GM04504 (cell line): ENCODE measurements at regions not wholly inside any gene's neighbourhood (a gene's known extent, or its start where the extent isn't known, plus 50 kb on each side); places are given as distances from the start of the nearest gene placed in this dataset.
"Not testable (repeated sequence)": the region's sequence is repeated elsewhere in the genome, so short reads cannot be mapped to it uniquely, and the experiment has no call there.

Experiments used
- DNase-seq: peaks from one replicate; pipeline ENCODE4 v3.0.0-alpha.2; 2012; ENCODE audit warnings: low read depth

DNA sequence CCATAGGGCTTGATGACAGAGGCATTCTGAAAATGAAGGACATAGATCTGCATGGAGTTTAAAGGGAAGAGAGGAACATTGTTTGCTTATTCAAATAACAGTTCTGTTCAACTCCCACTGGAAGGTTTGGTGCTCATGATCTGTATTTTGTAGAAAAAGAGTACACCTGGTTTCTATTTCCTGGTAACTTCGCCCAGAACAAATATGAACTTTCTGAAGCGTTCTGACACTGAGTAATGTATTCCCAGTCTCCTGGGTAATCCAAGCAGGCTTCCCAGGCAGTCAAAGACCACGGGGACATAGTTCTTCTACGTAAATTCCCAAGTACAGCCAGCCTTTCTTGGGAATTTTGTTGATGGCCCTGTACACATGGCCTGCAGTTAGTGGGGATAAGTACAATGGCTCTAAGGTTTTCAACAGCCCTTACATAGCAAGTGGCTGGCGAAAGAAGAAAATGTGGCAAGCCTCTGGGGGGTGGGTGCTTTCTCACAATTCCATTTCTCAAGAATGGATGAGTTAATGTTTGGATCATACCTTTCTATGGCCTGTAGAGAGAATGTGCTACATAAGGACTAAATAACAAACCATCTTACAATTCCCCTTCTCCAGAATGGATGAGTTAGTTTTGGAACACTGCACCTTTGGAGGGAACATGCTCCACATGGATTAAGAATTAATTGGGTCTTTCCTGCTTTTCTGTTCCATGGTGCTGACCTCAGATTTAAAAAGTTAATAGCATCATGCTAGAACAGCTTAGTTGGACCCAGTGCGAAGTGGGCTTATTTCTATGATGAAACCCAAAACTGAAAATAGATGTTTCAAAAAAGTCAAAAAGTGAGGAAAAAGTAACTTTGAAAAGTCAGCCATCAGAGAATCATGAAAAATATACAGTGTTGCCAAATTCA, 52.7 kb downstream of the COL6A6 start:
- DNase-seq, result no peak

- no peak for DNase-seq
These were observed 55.8 kb downstream of the COL6A6 start for GRCh38 chr3:130572769-130573168.

- no peak for DNase-seq
These were observed 59.6 kb downstream of the COL6A6 start for GRCh38 chr3:130576375-130577266.

DNA sequence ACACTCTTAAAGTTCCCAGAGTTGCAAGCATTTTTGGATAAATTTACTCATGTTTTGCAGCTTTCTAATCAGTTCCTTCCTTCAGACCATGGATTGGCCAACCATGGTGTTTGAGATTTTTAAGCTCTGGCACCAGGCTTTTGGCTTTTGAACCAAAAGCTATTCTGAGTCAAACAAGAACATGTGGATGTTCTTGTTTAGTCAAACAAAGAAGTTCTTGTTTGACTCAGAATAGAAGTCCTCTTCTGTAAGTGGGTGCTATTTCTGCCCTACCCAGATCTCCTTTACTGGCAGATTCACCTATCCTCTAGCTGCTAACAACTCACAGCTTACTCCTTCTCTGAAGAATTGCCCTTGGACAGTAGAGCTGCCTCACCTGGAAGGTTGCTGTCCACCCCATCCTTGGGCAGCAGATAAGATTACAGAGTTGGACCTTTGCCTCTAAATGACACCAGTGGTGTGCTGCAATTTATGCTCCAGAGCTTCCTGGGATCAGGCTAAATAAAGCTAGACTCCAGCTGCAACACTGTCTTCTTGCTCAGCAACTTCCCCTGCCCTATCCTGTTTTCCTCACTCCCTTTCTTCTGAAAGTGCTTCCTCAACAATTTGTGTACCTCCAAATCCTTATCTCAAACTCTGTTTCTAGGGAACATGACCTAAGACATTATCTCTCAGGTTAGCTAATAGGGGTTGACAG, 65.6 kb downstream of the COL6A6 start:
- no peak for DNase-seq

GRCh38 chr3:130594749-130595148, 77.8 kb downstream of the COL6A6 start:
- DNase-seq, result not testable (repeated sequence)

GRCh38 chr3:130596484-130596883, 79.5 kb downstream of the COL6A6 start:
- DNase-seq, result no peak

DNA sequence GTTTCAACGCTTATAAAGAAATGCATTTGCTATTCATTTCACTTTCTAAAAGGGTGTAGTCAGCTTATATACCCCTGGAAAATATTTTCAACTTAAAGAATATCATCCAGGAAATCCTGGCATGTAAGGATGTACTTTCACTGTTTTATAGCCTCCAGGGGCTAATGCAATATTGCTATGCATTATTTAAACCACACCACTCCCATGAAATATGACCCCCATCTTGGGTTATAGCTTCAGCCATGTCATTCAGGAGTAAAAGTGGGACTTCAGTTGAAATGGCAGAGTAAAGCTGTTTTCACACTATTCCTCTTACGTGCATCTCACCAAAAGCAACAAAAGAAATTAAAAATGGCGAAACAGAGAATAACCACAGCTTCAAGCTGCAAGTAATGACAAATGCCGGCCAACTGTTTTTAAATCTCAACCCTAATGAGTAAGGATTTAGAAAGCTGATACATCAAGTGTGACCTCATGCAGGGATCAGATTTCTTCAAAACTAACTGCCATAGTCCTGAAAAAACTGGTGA, 84.5 kb downstream of the COL6A6 start:
- no peak for DNase-seq

GRCh38 chr3:130604806-130605205, 87.8 kb downstream of the COL6A6 start:
- DNase-seq, result no peak

DNA sequence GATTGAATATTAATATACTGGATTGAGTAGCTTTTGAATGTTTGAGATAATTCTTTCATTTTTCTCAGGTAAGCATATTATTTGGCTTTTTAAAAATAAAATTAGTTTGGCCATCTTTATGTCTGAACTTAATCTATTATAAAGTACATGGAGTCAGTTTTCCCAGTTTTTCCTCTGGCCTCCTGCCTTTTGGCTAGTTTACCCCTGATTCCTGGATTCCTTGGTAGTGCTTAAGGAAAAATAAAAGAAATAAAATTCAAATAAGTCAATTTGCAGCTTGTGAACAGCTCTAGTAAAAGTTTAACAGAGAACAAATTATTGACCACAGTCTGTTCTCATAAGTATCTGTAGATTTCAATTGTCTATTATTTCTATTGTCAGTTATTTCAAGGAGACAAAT, 89.4 kb downstream of the COL6A6 start:
- no peak for DNase-seq

DNA sequence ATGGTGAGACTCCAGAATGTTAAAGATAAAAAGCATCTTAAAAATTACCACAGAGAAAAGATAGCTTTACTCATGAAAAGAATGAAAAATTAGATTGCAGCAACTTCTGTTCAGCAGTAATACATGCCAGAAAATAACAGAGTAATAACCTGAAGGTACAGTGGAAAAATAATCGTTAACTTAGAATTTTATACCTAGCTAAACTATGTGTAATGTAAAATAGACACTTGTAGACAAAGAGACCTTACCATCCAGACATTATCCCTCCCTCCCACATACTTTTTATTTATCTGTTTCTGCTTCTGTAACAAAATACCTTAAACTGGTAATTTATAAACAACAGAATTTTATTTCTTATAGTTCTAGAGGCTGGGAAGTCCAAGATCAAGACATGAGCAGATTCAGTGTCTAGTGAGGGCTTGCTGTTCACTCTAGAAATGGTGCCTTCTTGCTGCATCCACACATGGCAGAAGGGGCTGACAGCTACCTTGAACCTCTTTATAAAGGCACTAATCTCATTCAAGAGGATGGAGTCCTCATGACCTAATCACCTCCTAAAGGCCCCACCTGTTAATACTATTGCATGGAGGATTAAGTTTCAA, 90.7 kb downstream of the COL6A6 start:
- no peak for DNase-seq

- no peak for DNase-seq
These were observed 92.4 kb downstream of the COL6A6 start for GRCh38 chr3:130609166-130609979.

DNA sequence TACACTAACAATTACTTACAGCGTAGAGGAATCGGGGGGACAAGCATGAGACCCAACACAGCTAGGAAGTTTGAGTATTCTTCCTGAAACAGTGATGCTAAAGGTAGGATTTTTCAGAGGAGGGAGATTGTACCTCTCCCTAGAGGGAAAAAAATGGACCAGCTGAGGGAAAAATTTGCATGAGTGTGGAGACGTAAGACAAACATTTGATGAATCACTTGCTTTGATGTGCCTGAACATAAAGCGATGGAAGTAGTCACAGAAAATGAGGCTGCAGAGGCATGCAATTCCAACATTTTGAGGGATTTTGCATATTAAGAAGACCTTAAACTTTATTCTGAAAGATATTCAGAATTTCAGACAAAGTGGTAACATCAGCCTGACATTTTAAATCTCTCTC, 102.2 kb downstream of the COL6A6 start:
- DNase-seq, result no peak

DNA sequence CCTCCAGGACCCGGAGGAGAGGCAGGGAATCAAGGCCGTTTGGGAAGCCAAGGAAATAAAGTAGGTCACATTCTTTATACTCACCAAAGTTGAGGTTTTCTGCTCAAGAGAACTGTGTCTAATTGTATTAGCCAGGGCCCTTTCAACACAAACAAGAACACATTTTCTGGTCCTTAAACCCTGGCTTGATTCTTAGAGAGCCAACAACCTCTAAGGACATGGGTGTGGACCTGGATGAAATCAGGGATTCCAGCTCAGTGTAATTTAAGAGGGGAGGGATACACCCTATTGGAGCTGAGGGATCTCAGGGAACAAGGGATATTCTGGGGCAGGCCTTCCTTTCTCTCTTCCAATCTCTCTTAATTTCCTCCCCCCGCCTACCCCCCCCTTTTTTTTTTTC, 104.8 kb downstream of the COL6A6 start:
- DNase-seq, result no peak

DNA sequence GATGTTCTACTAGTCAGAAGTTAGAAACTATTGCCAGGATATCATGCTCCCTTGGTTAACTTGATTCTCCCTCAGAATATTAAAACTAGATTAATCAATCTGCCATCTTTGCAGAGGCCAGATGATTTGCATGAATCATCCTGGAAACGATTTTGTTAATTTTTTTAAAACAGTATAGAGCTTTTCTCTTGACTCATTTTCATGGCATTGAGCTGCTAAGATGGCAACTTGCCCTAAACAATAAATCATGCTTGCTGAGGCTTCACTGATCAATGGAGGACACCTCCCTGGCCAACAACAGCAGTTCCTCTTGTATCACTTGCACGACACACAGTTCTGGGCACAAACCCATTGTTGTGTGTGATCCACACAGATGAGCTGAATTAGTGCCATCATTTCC, 109.1 kb downstream of the COL6A6 start:
- DNase-seq, result peak; percentile 28

DNA sequence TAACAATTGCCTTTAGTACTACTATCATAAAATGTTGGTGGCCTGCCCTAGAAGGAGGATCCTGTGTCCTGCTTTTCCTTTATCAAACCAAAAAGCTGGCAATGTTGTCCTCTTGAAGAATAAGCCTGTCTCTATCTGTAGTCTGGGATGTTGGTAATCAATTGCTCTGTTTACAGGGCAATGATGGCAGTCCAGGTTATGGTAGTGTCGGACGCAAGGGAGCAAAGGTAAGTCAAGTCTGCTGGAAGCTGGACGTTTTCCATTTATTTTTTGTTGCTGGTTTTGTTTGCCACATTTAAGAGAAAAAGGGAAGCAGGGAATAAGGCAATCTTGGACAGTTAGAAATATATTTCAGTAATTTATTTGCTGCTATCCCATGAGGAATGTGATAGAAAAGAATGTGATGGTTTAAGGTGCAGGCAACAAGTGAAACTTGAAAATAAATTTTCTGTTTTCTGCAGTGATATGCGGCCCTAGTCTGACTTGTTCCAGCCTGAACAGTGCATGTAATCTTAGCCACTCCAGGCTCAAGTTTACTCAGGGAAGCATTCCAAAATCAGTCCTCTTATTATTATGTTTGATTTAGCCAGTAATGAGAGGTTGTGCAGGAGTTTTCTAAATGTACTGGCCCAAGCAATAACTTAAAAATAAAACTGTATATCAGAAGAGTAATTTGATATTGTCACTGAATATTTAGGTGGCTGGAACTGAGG, 110.3 kb downstream of the COL6A6 start:
- DNase-seq, result no peak

DNA sequence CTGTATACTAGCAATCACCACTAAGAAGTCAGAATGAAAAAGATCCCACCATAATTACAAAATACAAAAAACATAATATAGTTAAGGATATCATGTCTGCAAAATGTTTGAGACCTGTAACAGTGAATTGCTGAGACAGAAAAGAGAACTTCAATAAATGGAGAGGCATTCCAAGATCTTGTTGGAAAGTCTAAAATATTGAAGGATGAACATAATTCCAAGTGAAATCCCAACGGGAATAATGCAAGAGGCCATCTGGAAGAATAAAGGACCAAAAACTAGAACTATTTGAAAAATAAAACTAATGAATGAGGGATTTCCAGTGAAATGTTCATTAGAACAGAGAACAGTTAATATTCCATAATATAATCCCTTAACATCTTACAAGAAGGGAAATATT, 110.9 kb downstream of the COL6A6 start:
- DNase-seq, result no peak
